ENCODE measurements at regions not wholly inside any gene's neighbourhood (a gene's known extent, or its start where the extent isn't known, plus 50 kb on each side); places are given as distances from the start of the nearest gene placed in this dataset.

GRCh38 chr6:37561361-37561760, 61.7 kb upstream of the CCDC167 start:
- DNase-seq (ENCODE audit: low read depth) = no peak
- no peak overlapping the region for H3K4me3 ChIP-seq (ENCODE audit: low read depth, low read length)
- no peak for TF ChIP-seq CTCF (conservative IDR thresholded peaks at IDR 0.05; ENCODE audit: low read depth, low read length)

- H3K4me3 ChIP-seq (ENCODE audit: low read depth, low read length) = no peak overlapping the region
- TF ChIP-seq CTCF (conservative IDR thresholded peaks at IDR 0.05; ENCODE audit: low read depth, low read length) = no peak
- no peak for DNase-seq (ENCODE audit: low read depth)
Observed at GRCh38 chr6:37560737-37561103, 61.0 kb upstream of the CCDC167 start.

GRCh38 chr6:37559501-37559900, 59.8 kb upstream of the CCDC167 start:
- no peak for TF ChIP-seq CTCF (conservative IDR thresholded peaks at IDR 0.05; ENCODE audit: low read depth, low read length)
- H3K4me3 ChIP-seq (ENCODE audit: low read depth, low read length) = no peak overlapping the region
- DNase-seq (ENCODE audit: low read depth) = no peak

- no peak for TF ChIP-seq CTCF (conservative IDR thresholded peaks at IDR 0.05; ENCODE audit: low read depth, low read length)
- no peak for DNase-seq (ENCODE audit: low read depth)
- H3K4me3 ChIP-seq (ENCODE audit: low read depth, low read length) = no peak overlapping the region
Observed at GRCh38 chr6:37559050-37559449, 59.4 kb upstream of the CCDC167 start.

GRCh38 chr6:37558646-37559045, 59.0 kb upstream of the CCDC167 start:
- no peak for TF ChIP-seq CTCF (conservative IDR thresholded peaks at IDR 0.05; ENCODE audit: low read depth, low read length)
- no peak overlapping the region for H3K4me3 ChIP-seq (ENCODE audit: low read depth, low read length)
- DNase-seq (ENCODE audit: low read depth) = no peak

GRCh38 chr6:37558168-37558567, 58.5 kb upstream of the CCDC167 start:
- no peak overlapping the region for H3K4me3 ChIP-seq (ENCODE audit: low read depth, low read length)
- no peak for TF ChIP-seq CTCF (conservative IDR thresholded peaks at IDR 0.05; ENCODE audit: low read depth, low read length)
- no peak for DNase-seq (ENCODE audit: low read depth)

GRCh38 chr6:37557645-37558114, 58.0 kb upstream of the CCDC167 start:
- no peak for DNase-seq (ENCODE audit: low read depth)
- no peak for TF ChIP-seq CTCF (conservative IDR thresholded peaks at IDR 0.05; ENCODE audit: low read depth, low read length)
- no peak overlapping the region for H3K4me3 ChIP-seq (ENCODE audit: low read depth, low read length)

Measured in epithelial cell of proximal tubule (primary cell).